ENCODE measurements at regions not wholly inside any gene's neighbourhood (a gene's known extent, or its start where the extent isn't known, plus 50 kb on each side); places are given as distances from the start of the nearest gene placed in this dataset.

DNA sequence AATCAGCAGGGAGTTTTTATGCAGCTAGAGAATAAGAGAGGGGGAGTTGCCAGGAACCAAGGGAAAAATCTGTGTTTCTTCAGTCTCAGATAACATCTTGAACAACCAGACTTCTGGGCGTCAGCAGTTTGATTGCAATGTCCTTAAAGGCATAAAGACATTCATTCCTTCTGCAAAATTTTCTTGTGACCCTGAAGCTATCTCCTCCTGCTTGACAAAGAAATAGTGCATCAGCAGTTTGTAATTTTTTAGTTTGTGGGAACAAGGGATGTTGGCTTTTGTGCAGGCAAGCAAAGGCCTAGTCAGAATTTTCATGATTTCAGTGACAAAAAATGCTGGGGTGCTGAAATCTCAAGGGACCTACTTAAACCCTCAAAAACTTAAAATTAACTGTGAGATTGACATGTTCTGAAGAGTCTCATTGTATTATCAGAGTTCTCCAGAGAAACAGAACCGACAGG, 125.8 kb upstream of the UNC5C start:
- Mint-ChIP-seq H3K36me3 (ENCODE audit: low read depth) (no peaks in the 10 kb centered on the region), H3K27ac (no peak overlapping the region)
- no peak for ATAC-seq

More for the DNA sequence above, 125.8 kb upstream of the UNC5C start:
- H3K4me2 ChIP-seq = no peak overlapping the region
- Mint-ChIP-seq H3K27me3 (ENCODE audit: insufficient read depth, low read depth, poor library complexity) (no peaks in the 10 kb centered on the region), H3K4me3 (no peak overlapping the region), H3K9me3 (no peaks in the 10 kb centered on the region), H3K4me1 (peaks cover 6% of the 10 kb centered on the region)
- H3K36me3 ChIP-seq (ENCODE audit: insufficient read depth) = no peaks in the 10 kb centered on the region
- TF ChIP-seq STAT1 (IDR thresholded peaks at IDR 0.05; ENCODE audit: unreplicated experiment) (no peak), POLR2AphosphoS5 (IDR thresholded peaks at IDR 0.05; ENCODE audit: low read depth) (no peak), ETS1 (IDR thresholded peaks at IDR 0.05) (no peak), ZNF114 (CRISPR knock-in tag; IDR thresholded peaks at IDR 0.05) (no peak), JUNB (IDR thresholded peaks at IDR 0.05; ENCODE audit: unreplicated experiment) (no peak), NANOG (IDR thresholded peaks at IDR 0.05; ENCODE audit: borderline replicate concordance) (no peak), EZH2 (IDR thresholded peaks at IDR 0.05; ENCODE audit: low read depth, unreplicated experiment) (no peak), ZNF462 (CRISPR knock-in tag; IDR thresholded peaks at IDR 0.05) (no peak), ZNF331 (CRISPR knock-in tag; IDR thresholded peaks at IDR 0.05; ENCODE audit: low read depth) (no peak), CTCF (conservative IDR thresholded peaks at IDR 0.05; ENCODE audit: low read depth in 2 of 2) (no peak), CREB1 (CRISPR knock-in tag; IDR thresholded peaks at IDR 0.05; ENCODE audit: low read depth) (no peak)
- TF ChIP-seq, protein P1, sequence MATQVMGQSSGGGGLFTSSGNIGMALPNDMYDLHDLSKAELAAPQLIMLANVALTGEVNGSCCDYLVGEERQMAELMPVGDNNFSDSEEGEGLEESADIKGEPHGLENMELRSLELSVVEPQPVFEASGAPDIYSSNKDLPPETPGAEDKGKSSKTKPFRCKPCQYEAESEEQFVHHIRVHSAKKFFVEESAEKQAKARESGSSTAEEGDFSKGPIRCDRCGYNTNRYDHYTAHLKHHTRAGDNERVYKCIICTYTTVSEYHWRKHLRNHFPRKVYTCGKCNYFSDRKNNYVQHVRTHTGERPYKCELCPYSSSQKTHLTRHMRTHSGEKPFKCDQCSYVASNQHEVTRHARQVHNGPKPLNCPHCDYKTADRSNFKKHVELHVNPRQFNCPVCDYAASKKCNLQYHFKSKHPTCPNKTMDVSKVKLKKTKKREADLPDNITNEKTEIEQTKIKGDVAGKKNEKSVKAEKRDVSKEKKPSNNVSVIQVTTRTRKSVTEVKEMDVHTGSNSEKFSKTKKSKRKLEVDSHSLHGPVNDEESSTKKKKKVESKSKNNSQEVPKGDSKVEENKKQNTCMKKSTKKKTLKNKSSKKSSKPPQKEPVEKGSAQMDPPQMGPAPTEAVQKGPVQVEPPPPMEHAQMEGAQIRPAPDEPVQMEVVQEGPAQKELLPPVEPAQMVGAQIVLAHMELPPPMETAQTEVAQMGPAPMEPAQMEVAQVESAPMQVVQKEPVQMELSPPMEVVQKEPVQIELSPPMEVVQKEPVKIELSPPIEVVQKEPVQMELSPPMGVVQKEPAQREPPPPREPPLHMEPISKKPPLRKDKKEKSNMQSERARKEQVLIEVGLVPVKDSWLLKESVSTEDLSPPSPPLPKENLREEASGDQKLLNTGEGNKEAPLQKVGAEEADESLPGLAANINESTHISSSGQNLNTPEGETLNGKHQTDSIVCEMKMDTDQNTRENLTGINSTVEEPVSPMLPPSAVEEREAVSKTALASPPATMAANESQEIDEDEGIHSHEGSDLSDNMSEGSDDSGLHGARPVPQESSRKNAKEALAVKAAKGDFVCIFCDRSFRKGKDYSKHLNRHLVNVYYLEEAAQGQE (IDR thresholded peaks at IDR 0.05; ENCODE audit: unreplicated experiment) = no peak
- H4K20me1 ChIP-seq (replicated peaks; ENCODE audit: insufficient read depth) = no peaks in the 10 kb centered on the region
- no peaks in the 10 kb centered on the region for H3K79me2 ChIP-seq (replicated peaks; ENCODE audit: insufficient read depth)
- H3K27me3 ChIP-seq (ENCODE audit: insufficient read depth) = no peaks in the 10 kb centered on the region
- H3K4me3 ChIP-seq = no peak overlapping the region
- no peak overlapping the region for H3K27ac ChIP-seq (ENCODE audit: low read depth)
- no peaks in the 10 kb centered on the region for H3F3A ChIP-seq (replicated peaks; ENCODE audit: low read depth)
- H3K4me1 ChIP-seq (ENCODE audit: insufficient read depth) = no peaks in the 10 kb centered on the region
- DNase-seq (ENCODE audit: low spot score) = no peak
- H2AFZ ChIP-seq = no peak overlapping the region
- peaks cover 5% of the 10 kb centered on the region; the same call in 1 of the 2 replicates for H3K9me2 ChIP-seq (ENCODE audit: insufficient read depth)
